Lower leg skin (tissue), 3 donors: ENCODE measurements at regions not wholly inside any gene's neighbourhood (a gene's known extent, or its start where the extent isn't known, plus 50 kb on each side); places are given as distances from the start of the nearest gene placed in this dataset.

Experiments
- CTCF ChIP-seq, 3 donors: fragments of 450-650 bp; IDR thresholded peaks; one replicate each; pipeline ENCODE4 v1.5.1; 2016; ENCODE audit warnings: antibody characterized with exemption in 3 of 3, mild to moderate bottlenecking in 3 of 3, moderate library complexity in 2 of 3
- POLR2A ChIP-seq, 2 donors: fragments of 450-650 bp; IDR thresholded peaks; one replicate each; pipeline ENCODE4 v1.6.1; 2016 to 2017; ENCODE audit warnings: antibody characterized with exemption in 2 of 2, mild to moderate bottlenecking in 1 of 2, moderate library complexity in 1 of 2

GRCh38 chr12:59142183-59142790, 222.0 kb upstream of the LRIG3 start:
- TF ChIP-seq CTCF (IDR thresholded peaks at IDR 0.05) (no peak), POLR2A (IDR thresholded peaks at IDR 0.05) (no peak)
